Right lobe of liver (tissue), 4 donors: ENCODE measurements at regions not wholly inside any gene's neighbourhood (a gene's known extent, or its start where the extent isn't known, plus 50 kb on each side); places are given as distances from the start of the nearest gene placed in this dataset.

Source experiments
- POLR2A ChIP-seq: fragments of 450-650 bp; IDR thresholded peaks from one replicate; pipeline ENCODE4 v1.6.1; 2017; ENCODE audit warnings: antibody characterized with exemption, mild to moderate bottlenecking
- TF ChIP-seq, protein P1 (sequence below), 4 donors: fragments of 200-600 bp in 3 of 4; fragments of 450-650 bp in 1 of 4; IDR thresholded peaks; one replicate each; pipeline versions ENCODE4 v1.5.1 to v1.8.0; 2016 to 2022; ENCODE audit warnings: antibody characterized with exemption in 4 of 4, mild to moderate bottlenecking in 2 of 4
- donor health status: DM: no; HTN: no; CAD: no.
- donor health status: DM: no; HTN: no; CAD: no.
- donor health status: DM: no; HTN: yes; CAD: no.

DNA sequence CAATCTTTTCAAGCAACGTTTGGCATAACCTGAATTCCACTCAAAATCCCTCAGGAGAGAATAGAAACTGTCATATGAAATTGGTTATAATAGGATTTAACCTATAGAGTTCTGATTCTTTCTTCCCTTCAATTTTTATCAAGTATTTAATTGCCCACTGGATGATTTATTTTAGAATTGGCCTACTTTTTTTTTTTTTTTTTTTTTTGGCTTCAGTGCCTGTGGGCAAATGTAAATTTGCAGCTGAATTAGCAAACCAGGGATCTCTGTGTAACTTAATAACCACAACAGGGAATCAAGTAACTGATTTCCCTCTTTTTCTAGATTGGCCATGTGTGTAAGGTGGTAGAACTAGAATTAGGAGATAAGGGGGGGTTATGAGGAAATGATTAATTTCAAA lies 157.0 kb downstream of the SOX4 start:
- TF ChIP-seq, protein P1, sequence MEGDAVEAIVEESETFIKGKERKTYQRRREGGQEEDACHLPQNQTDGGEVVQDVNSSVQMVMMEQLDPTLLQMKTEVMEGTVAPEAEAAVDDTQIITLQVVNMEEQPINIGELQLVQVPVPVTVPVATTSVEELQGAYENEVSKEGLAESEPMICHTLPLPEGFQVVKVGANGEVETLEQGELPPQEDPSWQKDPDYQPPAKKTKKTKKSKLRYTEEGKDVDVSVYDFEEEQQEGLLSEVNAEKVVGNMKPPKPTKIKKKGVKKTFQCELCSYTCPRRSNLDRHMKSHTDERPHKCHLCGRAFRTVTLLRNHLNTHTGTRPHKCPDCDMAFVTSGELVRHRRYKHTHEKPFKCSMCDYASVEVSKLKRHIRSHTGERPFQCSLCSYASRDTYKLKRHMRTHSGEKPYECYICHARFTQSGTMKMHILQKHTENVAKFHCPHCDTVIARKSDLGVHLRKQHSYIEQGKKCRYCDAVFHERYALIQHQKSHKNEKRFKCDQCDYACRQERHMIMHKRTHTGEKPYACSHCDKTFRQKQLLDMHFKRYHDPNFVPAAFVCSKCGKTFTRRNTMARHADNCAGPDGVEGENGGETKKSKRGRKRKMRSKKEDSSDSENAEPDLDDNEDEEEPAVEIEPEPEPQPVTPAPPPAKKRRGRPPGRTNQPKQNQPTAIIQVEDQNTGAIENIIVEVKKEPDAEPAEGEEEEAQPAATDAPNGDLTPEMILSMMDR (IDR thresholded peaks at IDR 0.05): no peak
- TF ChIP-seq POLR2A: no peak
